Endothelial cell of umbilical vein (primary cell): ENCODE measurements at regions not wholly inside any gene's neighbourhood (a gene's known extent, or its start where the extent isn't known, plus 50 kb on each side); places are given as distances from the start of the nearest gene placed in this dataset.

Experiments
- CTCF ChIP-seq, 2 donors: IDR thresholded peaks; 1 replicate in 1 of 2; 2 replicates in 1 of 2; pipeline ENCODE4 v1.5.1; 2011; ENCODE audit warnings: low read length in 2 of 2, mild to moderate bottlenecking in 2 of 2, moderate library complexity in 2 of 2, control low read depth in 1 of 2, inconsistent platforms in 1 of 2, low read depth in 1 of 2; ENCODE audit not compliant: insufficient read depth in 1 of 2; ENCODE audit errors: extremely low read depth in 1 of 2
- EZH2 ChIP-seq: IDR thresholded peaks from 2 replicates; pipeline ENCODE4 v1.6.1; 2012; ENCODE audit warnings: borderline replicate concordance, low read depth, mild to moderate bottlenecking, moderate library complexity, low read length, inconsistent platforms; ENCODE audit not compliant: severe bottlenecking
- POLR2A ChIP-seq: IDR thresholded peaks from 2 replicates; pipeline ENCODE4 v1.6.1; 2012; ENCODE audit warnings: low read depth, mild to moderate bottlenecking, control low read depth, low read length
- POLR2AphosphoS5 ChIP-seq: IDR thresholded peaks from 2 replicates; pipeline ENCODE4 v1.6.1; 2012; ENCODE audit warnings: low read depth, mild to moderate bottlenecking, control low read depth, low read length, moderate library complexity; ENCODE audit not compliant: insufficient read depth

DNA sequence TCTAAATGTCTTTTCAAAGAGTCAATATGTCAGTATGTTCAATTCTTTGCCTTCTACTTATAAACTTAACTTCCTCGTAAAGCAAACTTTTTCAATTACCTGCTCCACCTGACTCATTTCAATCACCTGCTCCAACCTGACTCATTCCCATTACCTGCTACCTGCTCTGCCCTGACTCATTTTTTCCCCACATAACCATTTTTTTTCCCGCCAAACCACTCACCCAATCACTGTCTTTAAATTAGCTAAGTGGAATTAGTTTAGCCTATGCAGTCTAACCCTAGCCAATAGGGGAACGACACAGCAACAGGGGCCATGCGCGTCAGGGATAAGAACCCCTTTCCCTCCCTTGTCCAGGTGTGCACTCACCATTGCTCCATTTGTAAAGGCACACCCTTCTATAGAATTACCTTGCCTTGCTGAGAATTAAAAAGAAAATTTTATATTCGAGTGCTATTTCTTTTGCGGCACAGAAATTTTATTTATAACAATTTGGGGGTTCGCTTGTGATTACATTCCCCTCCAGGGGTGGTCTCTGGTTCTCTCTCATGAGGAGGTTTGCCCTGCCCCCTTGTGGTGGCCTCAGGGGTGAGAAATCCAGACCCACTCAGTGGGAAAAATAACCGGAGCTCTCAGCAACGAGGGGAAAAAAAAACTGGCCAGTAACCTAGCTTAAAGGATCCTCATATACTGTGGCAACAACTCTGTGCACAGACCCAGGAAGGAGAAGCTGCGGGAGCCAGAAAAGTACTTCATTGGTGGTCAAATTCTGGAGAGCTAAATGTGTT, 193.1 kb downstream of the ZNF486 start:
- TF ChIP-seq EZH2 (no peak), CTCF (IDR thresholded peaks at IDR 0.05; ENCODE audit: extremely low read depth in 1 of 2, insufficient read depth in 1 of 2, low read depth in 1 of 2, low read length in 2 of 2) (no peak), POLR2A (no peak), POLR2AphosphoS5 (no peak)
